ENCODE measurements at regions not wholly inside any gene's neighbourhood (a gene's known extent, or its start where the extent isn't known, plus 50 kb on each side); places are given as distances from the start of the nearest gene placed in this dataset.
A peak's percentile ranks its signal among the peaks of the same experiment; 100 is the strongest.

DNA sequence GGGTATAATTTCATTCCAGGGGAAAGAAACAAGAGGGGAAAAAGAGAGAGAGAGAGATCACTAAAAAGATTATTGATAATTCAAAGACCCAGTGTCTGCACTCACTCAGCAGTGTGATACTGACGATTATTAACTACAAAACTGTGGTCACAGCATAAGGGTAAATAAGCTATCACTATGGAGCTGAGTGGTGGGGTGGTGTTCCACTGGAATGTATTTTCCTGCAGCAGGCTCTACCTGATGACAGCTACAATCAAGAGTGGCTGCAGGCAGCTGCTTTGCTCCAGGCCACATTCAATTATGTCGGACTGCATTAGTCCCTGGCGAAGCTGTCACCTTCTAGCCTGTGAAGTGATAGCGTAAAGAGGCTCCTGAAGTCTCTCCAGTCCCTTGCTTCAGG lies 122.2 kb upstream of the TFAP2D start:
- Histone ChIP-seq H3K9me3 (no peaks in the 10 kb centered on the region), H3K27me3 (replicated peaks in 1 of 2; ENCODE audit: control insufficient read depth in 2 of 2, extremely low read depth in 1 of 2, insufficient read depth in 2 of 2, low read length in 1 of 2) (no peaks in the 10 kb centered on the region), H3K4me1 (ENCODE audit: control insufficient read depth in 1 of 2, extremely low read depth in 1 of 2, insufficient read depth in 2 of 2, low read length in 2 of 2) (no peaks in the 10 kb centered on the region), H3K27ac (ENCODE audit: low read length) (no peak overlapping the region), H3K4me3 (ENCODE audit: control insufficient read depth in 1 of 2, extremely low read depth in 1 of 2, low read length in 1 of 2) (no peak overlapping the region), H3K36me3 (ENCODE audit: control insufficient read depth in 2 of 2, extremely low read depth in 1 of 2, insufficient read depth in 1 of 2, low read length in 1 of 2) (no peaks in the 10 kb centered on the region)
- POLR2A ChIA-PET: no interaction called here
- H3K4me1 Mint-ChIP-seq: no peaks in the 10 kb centered on the region
- no peaks in the 10 kb centered on the region for H3K9me3 Mint-ChIP-seq
- H3K27ac Mint-ChIP-seq: no peak overlapping the region
- DNase-seq (no peak), ATAC-seq (replicated peaks in 1 of 4) (no peak)
- no peaks in the 10 kb centered on the region for H3K36me3 Mint-ChIP-seq
- 68% methylated on average over 4 of the region's 4 CpGs for WGBS (ENCODE audit: insufficient coverage)
- no peak overlapping the region for H3K4me3 Mint-ChIP-seq
- no peaks in the 10 kb centered on the region for H3K27me3 Mint-ChIP-seq
- CTCF ChIA-PET: no interaction called here

DNA sequence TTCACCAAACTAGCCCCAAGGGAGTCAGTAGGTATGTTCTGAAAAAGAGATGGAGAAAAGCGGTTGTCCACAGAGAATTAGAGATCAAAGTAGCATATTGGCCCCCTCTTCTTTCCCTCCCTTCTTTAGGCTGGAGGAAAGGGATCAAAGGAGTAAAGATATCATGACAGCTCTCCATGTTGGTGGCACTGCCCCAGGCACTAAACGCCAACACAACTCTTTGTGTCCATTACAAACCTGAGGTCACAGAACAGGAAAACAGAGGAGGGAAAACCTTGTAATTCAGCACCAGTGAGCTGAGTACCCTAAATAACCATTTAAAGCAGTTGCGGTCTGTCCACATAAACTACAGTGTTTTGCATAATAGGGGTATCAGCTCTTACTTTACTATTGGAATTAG lies 113.0 kb upstream of the TFAP2D start:
- Histone ChIP-seq H3K9me3 (no peaks in the 10 kb centered on the region), H3K4me1 (ENCODE audit: control insufficient read depth in 1 of 2, extremely low read depth in 1 of 2, insufficient read depth in 2 of 2, low read length in 2 of 2) (no peaks in the 10 kb centered on the region), H3K36me3 (ENCODE audit: control insufficient read depth in 2 of 2, extremely low read depth in 1 of 2, insufficient read depth in 1 of 2, low read length in 1 of 2) (no peaks in the 10 kb centered on the region), H3K27ac (ENCODE audit: low read length) (no peak overlapping the region), H3K27me3 (replicated peaks in 1 of 2; ENCODE audit: control insufficient read depth in 2 of 2, extremely low read depth in 1 of 2, insufficient read depth in 2 of 2, low read length in 1 of 2) (no peaks in the 10 kb centered on the region), H3K4me3 (ENCODE audit: control insufficient read depth in 1 of 2, extremely low read depth in 1 of 2, low read length in 1 of 2) (no peak overlapping the region)
- no peaks in the 10 kb centered on the region for H3K4me1 Mint-ChIP-seq
- peaks cover 0 to 2% (median 0%) of the 10 kb centered on the region in 3 donors for H3K9me3 Mint-ChIP-seq
- DNase-seq (no peak), ATAC-seq (replicated peaks in 1 of 4) (no peak)
- no peak overlapping the region for H3K27ac Mint-ChIP-seq
- no CpG with 5 or more reads among the region's 3 CpGs for WGBS (ENCODE audit: insufficient coverage)
- H3K4me3 Mint-ChIP-seq: no peak overlapping the region
- no peaks in the 10 kb centered on the region for H3K27me3 Mint-ChIP-seq
- ChIA-PET POLR2A (no interaction called here), CTCF (interaction anchor here in 1 of 2 donors (1.5 kb wide), 1 partner anchor 18 kb away, joined by 3 read pairs; no protein-coding TSS in a partner anchor)
- H3K36me3 Mint-ChIP-seq: no peaks in the 10 kb centered on the region

DNA sequence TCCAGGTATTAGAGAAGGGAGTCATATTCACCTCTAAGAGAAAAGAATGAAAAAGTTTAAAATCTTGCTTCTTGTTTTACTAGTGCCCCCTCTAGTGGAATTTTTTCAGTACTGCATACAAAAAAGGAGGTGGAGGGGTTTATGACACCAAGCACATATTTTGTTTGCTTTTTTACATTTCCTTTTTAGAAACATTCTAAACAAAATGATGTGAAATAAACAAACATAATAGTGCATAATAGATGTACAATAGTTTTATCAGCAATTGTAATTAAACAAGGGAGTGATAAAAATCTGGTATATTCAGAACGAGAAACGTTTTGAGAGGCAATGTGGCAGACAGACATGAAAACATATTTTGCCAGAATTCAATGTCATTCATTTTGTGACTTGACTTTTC lies 111.0 kb upstream of the TFAP2D start:
- Mint-ChIP-seq H3K4me3 (no peak overlapping the region), H3K36me3 (no peaks in the 10 kb centered on the region), H3K27ac (no peak overlapping the region), H3K4me1 (no peaks in the 10 kb centered on the region), H3K27me3 (no peaks in the 10 kb centered on the region), H3K9me3 (peaks cover 0 to 1% (median 0%) of the 10 kb centered on the region in 3 donors)
- peak in 1 of 35 experiments; percentile 15 for DNase-seq
- Histone ChIP-seq H3K27ac (ENCODE audit: low read length) (no peak overlapping the region), H3K36me3 (ENCODE audit: control insufficient read depth in 2 of 2, extremely low read depth in 1 of 2, insufficient read depth in 1 of 2, low read length in 1 of 2) (no peaks in the 10 kb centered on the region), H3K27me3 (replicated peaks in 1 of 2; ENCODE audit: control insufficient read depth in 2 of 2, extremely low read depth in 1 of 2, insufficient read depth in 2 of 2, low read length in 1 of 2) (no peaks in the 10 kb centered on the region), H3K4me3 (ENCODE audit: control insufficient read depth in 1 of 2, extremely low read depth in 1 of 2, low read length in 1 of 2) (no peak overlapping the region), H3K4me1 (ENCODE audit: control insufficient read depth in 1 of 2, extremely low read depth in 1 of 2, insufficient read depth in 2 of 2, low read length in 2 of 2) (no peaks in the 10 kb centered on the region), H3K9me3 (no peaks in the 10 kb centered on the region)
- no CpG with 5 or more reads among the region's 2 CpGs for WGBS (ENCODE audit: insufficient coverage)
- ChIA-PET POLR2A (no interaction called here), CTCF (interaction anchor here in 1 of 2 donors (0.6 kb wide), 1 partner anchor 1172 kb away, joined by 3 read pairs; no protein-coding TSS in a partner anchor)
- no peak for ATAC-seq (replicated peaks in 1 of 4)

DNA sequence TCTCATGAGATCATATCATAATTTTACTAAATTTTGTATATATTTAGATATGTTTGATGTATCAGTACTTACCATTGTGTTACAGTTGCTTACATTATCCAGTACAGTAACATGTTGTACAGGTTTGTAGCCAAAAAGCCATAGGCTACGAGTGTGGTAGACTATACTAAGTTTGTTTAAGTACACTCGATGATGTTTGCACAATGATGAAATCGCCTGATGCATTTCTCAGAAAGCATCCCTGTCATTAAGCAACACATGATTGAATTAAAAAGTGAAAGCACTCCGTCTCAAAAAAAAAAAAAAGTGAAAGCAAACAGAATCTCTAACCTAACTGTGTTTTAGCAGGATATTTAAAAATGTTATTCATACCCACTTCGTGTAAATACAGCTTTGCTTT lies 104.9 kb upstream of the TFAP2D start:
- CTCF ChIA-PET: no interaction called here
- Mint-ChIP-seq H3K27ac (no peak overlapping the region), H3K4me1 (no peaks in the 10 kb centered on the region), H3K27me3 (no peaks in the 10 kb centered on the region), H3K36me3 (no peaks in the 10 kb centered on the region), H3K9me3 (peaks cover 0 to 8% (median 0%) of the 10 kb centered on the region in 3 donors), H3K4me3 (no peak overlapping the region)
- H3K4me3 ChIP-seq (ENCODE audit: control insufficient read depth in 1 of 2, extremely low read depth in 1 of 2, low read length in 1 of 2): no peak overlapping the region
- H3K4me1 ChIP-seq (ENCODE audit: control insufficient read depth in 1 of 2, extremely low read depth in 1 of 2, insufficient read depth in 2 of 2, low read length in 2 of 2): no peaks in the 10 kb centered on the region
- no peaks in the 10 kb centered on the region for H3K27me3 ChIP-seq (replicated peaks in 1 of 2; ENCODE audit: control insufficient read depth in 2 of 2, extremely low read depth in 1 of 2, insufficient read depth in 2 of 2, low read length in 1 of 2)
- no peaks in the 10 kb centered on the region for H3K36me3 ChIP-seq (ENCODE audit: control insufficient read depth in 2 of 2, extremely low read depth in 1 of 2, insufficient read depth in 1 of 2, low read length in 1 of 2)
- whole genome bisulfite sequencing (ENCODE audit: insufficient coverage): no CpG with 5 or more reads among the region's 5 CpGs
- ATAC-seq (replicated peaks in 1 of 4) (no peak), DNase-seq (no peak)
- no peak overlapping the region for H3K27ac ChIP-seq (ENCODE audit: low read length)
- no peaks in the 10 kb centered on the region for H3K9me3 ChIP-seq
- POLR2A ChIA-PET: interaction anchor here in 1 of 2 donors (1.0 kb wide), 1 partner anchor 1094 kb away, joined by 4 read pairs; no protein-coding TSS in a partner anchor

- whole genome bisulfite sequencing (ENCODE audit: insufficient coverage): no CpG with 5 or more reads among the region's 2 CpGs
- H3K4me3 ChIP-seq (ENCODE audit: control insufficient read depth in 1 of 2, extremely low read depth in 1 of 2, low read length in 1 of 2): no peak overlapping the region
- H3K4me3 Mint-ChIP-seq: no peak overlapping the region
- no peak overlapping the region for H3K27ac Mint-ChIP-seq
- no peak for ATAC-seq (replicated peaks in 1 of 4)
- CTCF ChIA-PET: no interaction called here
- no peaks in the 10 kb centered on the region for H3K4me1 ChIP-seq (ENCODE audit: control insufficient read depth in 1 of 2, extremely low read depth in 1 of 2, insufficient read depth in 2 of 2, low read length in 2 of 2)
- no peaks in the 10 kb centered on the region for H3K9me3 ChIP-seq
- no peak for DNase-seq
- POLR2A ChIA-PET: interaction anchor here in 1 of 2 donors (0.6 kb wide), 1 partner anchor 974 kb away, joined by 3 read pairs; no protein-coding TSS in a partner anchor
- no peak overlapping the region for H3K27ac ChIP-seq (ENCODE audit: low read length)
- no peaks in the 10 kb centered on the region for H3K36me3 ChIP-seq (ENCODE audit: control insufficient read depth in 2 of 2, extremely low read depth in 1 of 2, insufficient read depth in 1 of 2, low read length in 1 of 2)
- H3K4me1 Mint-ChIP-seq: no peaks in the 10 kb centered on the region
- H3K27me3 ChIP-seq (replicated peaks in 1 of 2; ENCODE audit: control insufficient read depth in 2 of 2, extremely low read depth in 1 of 2, insufficient read depth in 2 of 2, low read length in 1 of 2): no peaks in the 10 kb centered on the region
- peaks cover 0 to 18% (median 2%) of the 10 kb centered on the region in 3 donors for H3K9me3 Mint-ChIP-seq
- no peaks in the 10 kb centered on the region for H3K27me3 Mint-ChIP-seq
- no peaks in the 10 kb centered on the region for H3K36me3 Mint-ChIP-seq
Observed at GRCh38 chr6:50610562-50610961, 102.8 kb upstream of the TFAP2D start.

DNA sequence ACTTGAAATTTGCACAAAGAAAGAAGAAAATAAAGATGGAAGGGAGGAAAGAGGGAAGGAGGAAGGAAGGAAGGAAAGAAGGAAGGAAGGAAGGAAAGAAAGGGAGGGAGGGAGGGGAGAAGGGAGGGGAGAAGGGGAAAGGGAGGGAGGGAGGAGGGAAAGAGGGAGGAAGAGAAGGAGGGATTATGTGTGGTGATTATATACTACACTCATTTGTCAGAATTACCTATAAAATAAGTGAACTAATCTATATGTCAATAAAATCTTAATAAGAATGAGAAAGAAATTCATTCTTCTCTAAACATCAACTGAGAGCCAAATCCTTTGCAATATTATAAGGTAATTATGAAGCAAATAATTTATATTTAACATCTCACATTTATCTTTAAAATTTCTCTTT lies 77.9 kb upstream of the TFAP2D start:
- Histone ChIP-seq H3K27me3 (replicated peaks in 1 of 2; ENCODE audit: control insufficient read depth in 2 of 2, extremely low read depth in 1 of 2, insufficient read depth in 2 of 2, low read length in 1 of 2) (no peaks in the 10 kb centered on the region), H3K4me3 (ENCODE audit: control insufficient read depth in 1 of 2, extremely low read depth in 1 of 2, low read length in 1 of 2) (no peak overlapping the region), H3K4me1 (ENCODE audit: control insufficient read depth in 1 of 2, extremely low read depth in 1 of 2, insufficient read depth in 2 of 2, low read length in 2 of 2) (no peaks in the 10 kb centered on the region), H3K9me3 (no peaks in the 10 kb centered on the region), H3K27ac (ENCODE audit: low read length) (no peak overlapping the region), H3K36me3 (ENCODE audit: control insufficient read depth in 2 of 2, extremely low read depth in 1 of 2, insufficient read depth in 1 of 2, low read length in 1 of 2) (no peaks in the 10 kb centered on the region)
- DNase-seq: no peak
- no peak overlapping the region for H3K4me3 Mint-ChIP-seq
- CTCF ChIA-PET: interaction anchor here in 1 of 2 donors (0.8 kb wide), 1 partner anchor 141 kb away, joined by 9 read pairs; no protein-coding TSS in a partner anchor
- H3K9me3 Mint-ChIP-seq: peaks cover 0 to 11% (median 7%) of the 10 kb centered on the region in 3 donors
- H3K27ac Mint-ChIP-seq: no peak overlapping the region
- H3K27me3 Mint-ChIP-seq: no peaks in the 10 kb centered on the region
- H3K36me3 Mint-ChIP-seq: no peaks in the 10 kb centered on the region
- ATAC-seq (replicated peaks in 1 of 4): no peak
- POLR2A ChIA-PET: no interaction called here
- H3K4me1 Mint-ChIP-seq: no peaks in the 10 kb centered on the region

- Histone ChIP-seq H3K4me3 (ENCODE audit: control insufficient read depth in 1 of 2, extremely low read depth in 1 of 2, low read length in 1 of 2) (no peak overlapping the region), H3K27ac (ENCODE audit: low read length) (no peak overlapping the region), H3K27me3 (replicated peaks in 1 of 2; ENCODE audit: control insufficient read depth in 2 of 2, extremely low read depth in 1 of 2, insufficient read depth in 2 of 2, low read length in 1 of 2) (no peaks in the 10 kb centered on the region), H3K4me1 (ENCODE audit: control insufficient read depth in 1 of 2, extremely low read depth in 1 of 2, insufficient read depth in 2 of 2, low read length in 2 of 2) (no peaks in the 10 kb centered on the region), H3K36me3 (ENCODE audit: control insufficient read depth in 2 of 2, extremely low read depth in 1 of 2, insufficient read depth in 1 of 2, low read length in 1 of 2) (no peaks in the 10 kb centered on the region), H3K9me3 (no peaks in the 10 kb centered on the region)
- ATAC-seq (replicated peaks in 1 of 4): no peak
- 0% methylated on average over 1 of the region's 4 CpGs for WGBS (ENCODE audit: insufficient coverage)
- CTCF ChIA-PET: no interaction called here
- Mint-ChIP-seq H3K4me3 (no peak overlapping the region), H3K27ac (no peak overlapping the region), H3K36me3 (no peaks in the 10 kb centered on the region), H3K9me3 (peaks cover 0 to 11% (median 2%) of the 10 kb centered on the region in 3 donors), H3K27me3 (no peaks in the 10 kb centered on the region), H3K4me1 (no peaks in the 10 kb centered on the region)
- POLR2A ChIA-PET: no interaction called here
- no peak for DNase-seq
Observed at GRCh38 chr6:50637267-50637666, 76.1 kb upstream of the TFAP2D start.

Data from T-cell (primary cell).